ENCODE measurements at regions not wholly inside any gene's neighbourhood (a gene's known extent, or its start where the extent isn't known, plus 50 kb on each side); places are given as distances from the start of the nearest gene placed in this dataset.

DNA sequence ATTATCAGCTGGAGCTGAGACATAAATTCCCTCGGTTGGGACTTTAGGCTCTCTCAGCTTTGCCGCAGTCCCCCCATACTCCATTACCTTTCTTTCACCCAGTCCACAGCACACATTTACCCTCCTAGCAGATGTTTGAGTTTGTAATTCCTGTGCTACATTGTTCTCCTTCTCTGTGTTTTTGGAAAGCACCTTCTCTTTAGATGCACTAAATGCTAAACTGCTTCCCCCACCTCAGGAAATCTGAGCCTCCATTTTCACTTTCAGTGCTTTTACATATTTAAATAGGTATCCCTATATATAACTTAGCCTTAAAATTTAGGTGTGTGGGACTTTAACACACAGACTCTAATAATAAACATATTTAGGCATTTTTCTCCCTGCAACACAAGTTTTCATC, 356.9 kb downstream of the NFIB start:
- DNase-seq (ENCODE audit: low read depth), result no peak
- TF ChIP-seq CTCF (IDR thresholded peaks at IDR 0.05; ENCODE audit: control insufficient read depth, insufficient read depth, low read depth, low read length, missing control alignments), result no peak
- no peak overlapping the region for H3K4me3 ChIP-seq (ENCODE audit: control insufficient read depth, low read depth, low read length)

DNA sequence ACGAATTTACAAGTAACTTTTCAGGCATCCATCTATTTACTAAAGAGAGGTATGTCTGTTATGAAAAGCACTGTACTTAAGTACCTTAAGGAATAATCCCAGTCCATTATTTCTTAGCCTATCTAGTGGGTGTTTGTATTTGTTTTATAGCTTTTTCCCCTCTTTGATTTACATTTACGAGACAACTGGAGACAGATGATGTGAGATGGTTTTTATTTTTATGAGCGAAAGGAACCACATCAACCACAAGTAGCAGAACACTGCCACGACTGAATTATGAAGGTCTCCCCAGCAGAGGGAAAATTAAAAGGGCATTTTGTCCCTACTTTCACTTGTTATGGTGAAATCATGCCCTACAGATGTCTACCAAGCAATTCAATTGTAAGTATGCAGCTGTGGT, 357.8 kb downstream of the NFIB start:
- peak; percentile 24 for DNase-seq (ENCODE audit: low read depth)
- TF ChIP-seq CTCF (IDR thresholded peaks at IDR 0.05; ENCODE audit: control insufficient read depth, insufficient read depth, low read depth, low read length, missing control alignments), result no peak
- no peak overlapping the region for H3K4me3 ChIP-seq (ENCODE audit: control insufficient read depth, low read depth, low read length)

DNA sequence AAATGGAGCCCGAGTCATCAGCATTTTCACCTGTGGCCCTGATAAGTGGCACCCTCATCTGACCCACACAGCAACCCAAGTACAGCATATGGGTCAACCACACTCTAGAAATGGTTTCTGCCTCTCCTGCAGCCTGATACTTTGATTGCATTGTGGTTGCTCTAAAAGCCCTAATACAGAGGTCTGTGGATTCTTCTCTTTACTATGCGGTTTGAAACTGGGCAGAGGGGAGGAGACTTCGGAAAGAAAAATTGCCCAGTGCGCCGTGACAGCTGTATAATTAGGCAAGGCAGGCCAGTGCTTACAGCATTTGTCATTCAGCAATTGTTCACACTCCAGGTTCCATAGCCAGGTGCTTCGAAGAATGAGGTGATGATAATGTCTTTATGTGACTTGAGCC, 361.0 kb downstream of the NFIB start:
- DNase-seq (ENCODE audit: low read depth), result no peak
- TF ChIP-seq CTCF (IDR thresholded peaks at IDR 0.05; ENCODE audit: control insufficient read depth, insufficient read depth, low read depth, low read length, missing control alignments), result no peak
- no peak overlapping the region for H3K4me3 ChIP-seq (ENCODE audit: control insufficient read depth, low read depth, low read length)

GRCh38 chr9:13948037-13948436, 365.9 kb downstream of the NFIB start:
- DNase-seq (ENCODE audit: low read depth), result no peak
- no peak for TF ChIP-seq CTCF (IDR thresholded peaks at IDR 0.05; ENCODE audit: control insufficient read depth, insufficient read depth, low read depth, low read length, missing control alignments)
- H3K4me3 ChIP-seq (ENCODE audit: control insufficient read depth, low read depth, low read length), result no peak overlapping the region

GRCh38 chr9:13943176-13943575, 370.8 kb downstream of the NFIB start:
- TF ChIP-seq CTCF (IDR thresholded peaks at IDR 0.05; ENCODE audit: control insufficient read depth, insufficient read depth, low read depth, low read length, missing control alignments), result no peak
- no peak for DNase-seq (ENCODE audit: low read depth)

GRCh38 chr9:13942695-13943094, 371.2 kb downstream of the NFIB start:
- no peak overlapping the region for H3K4me3 ChIP-seq (ENCODE audit: control insufficient read depth, low read depth, low read length)
- TF ChIP-seq CTCF (IDR thresholded peaks at IDR 0.05; ENCODE audit: control insufficient read depth, insufficient read depth, low read depth, low read length, missing control alignments), result no peak
- peak; percentile 87 for DNase-seq (ENCODE audit: low read depth)

More at GRCh38 chr9:13943176-13943575, 370.8 kb downstream of the NFIB start:
- H3K4me3 ChIP-seq (ENCODE audit: control insufficient read depth, low read depth, low read length), result no peak overlapping the region

- no peak overlapping the region for H3K4me3 ChIP-seq (ENCODE audit: control insufficient read depth, low read depth, low read length)
- TF ChIP-seq CTCF (IDR thresholded peaks at IDR 0.05; ENCODE audit: control insufficient read depth, insufficient read depth, low read depth, low read length, missing control alignments), result no peak
- DNase-seq (ENCODE audit: low read depth), result no peak
Measured at GRCh38 chr9:13942201-13942600, 371.7 kb downstream of the NFIB start.

Measured in AG09309 (cell line).